GM10266 (cell line): ENCODE measurements at regions not wholly inside any gene's neighbourhood (a gene's known extent, or its start where the extent isn't known, plus 50 kb on each side); places are given as distances from the start of the nearest gene placed in this dataset.

Experiments
- DNase-seq: peaks from one replicate; pipeline ENCODE4 v3.0.0; 2012; ENCODE audit errors: extremely low spot score
- CTCF ChIP-seq: IDR thresholded peaks from 2 replicates; pipeline ENCODE4 v1.5.1; 2012; ENCODE audit warnings: mild to moderate bottlenecking, low read depth; ENCODE audit not compliant: control insufficient read depth, insufficient read depth; ENCODE audit errors: missing control alignments

GRCh38 chr6:74130641-74131040 is 434.6 kb downstream of the CD109 start:
- TF ChIP-seq CTCF = no peak
- DNase-seq = no peak

GRCh38 chr6:74128536-74128935 is 432.5 kb downstream of the CD109 start:
- DNase-seq = no peak
- TF ChIP-seq CTCF = no peak

- DNase-seq = no peak
- TF ChIP-seq CTCF = no peak
These were observed 421.1 kb downstream of the CD109 start for GRCh38 chr6:74117113-74117512.

- TF ChIP-seq CTCF = no peak
- DNase-seq = no peak
These were observed 419.7 kb downstream of the CD109 start for GRCh38 chr6:74115674-74116073.

- DNase-seq = no peak
- TF ChIP-seq CTCF = no peak
These were observed 418.4 kb downstream of the CD109 start for GRCh38 chr6:74114428-74114827.

- no peak for TF ChIP-seq CTCF
- no peak for DNase-seq
These were observed 417.9 kb downstream of the CD109 start for GRCh38 chr6:74113901-74114300.

GRCh38 chr6:74103417-74103816 is 407.4 kb downstream of the CD109 start:
- DNase-seq = no peak
- TF ChIP-seq CTCF = no peak
